Hepatocyte (in vitro differentiated cells): ENCODE measurements at regions not wholly inside any gene's neighbourhood (a gene's known extent, or its start where the extent isn't known, plus 50 kb on each side); places are given as distances from the start of the nearest gene placed in this dataset.
"Not testable (repeated sequence)": the region's sequence is repeated elsewhere in the genome, so short reads cannot be mapped to it uniquely, and the experiment has no call there.

Experiments used
- DNase-seq: peaks from one replicate; pipeline ENCODE4 v3.0.0-alpha.2; 2016; ENCODE audit warnings: low spot score
- H2AFZ ChIP-seq: fragments of 200-600 bp; sonication (generic); 2 replicates; pipeline ENCODE4 v1.6.0; 2016; ENCODE audit warnings: antibody characterized with exemption, mild to moderate bottlenecking
- H3K27ac ChIP-seq: fragments of 200-600 bp; sonication (generic); 2 replicates; pipeline ENCODE4 v1.5.1; 2016; ENCODE audit warnings: mild to moderate bottlenecking
- H3K27me3 ChIP-seq: fragments of 200-600 bp; sonication (generic); 2 replicates; pipeline ENCODE4 v1.6.1; 2016
- H3K36me3 ChIP-seq: fragments of 200-600 bp; sonication (generic); replicated peaks from 2 replicates; pipeline ENCODE4 v1.5.1; 2016; ENCODE audit warnings: low read depth; ENCODE audit not compliant: insufficient read depth
- H3K4me1 ChIP-seq: fragments of 200-600 bp; sonication (generic); 2 replicates; pipeline ENCODE4 v1.5.1; 2016; ENCODE audit warnings: mild to moderate bottlenecking, moderate library complexity; ENCODE audit not compliant: insufficient read depth
- H3K4me2 ChIP-seq: fragments of 200-600 bp; sonication (generic); 2 replicates; pipeline ENCODE4 v1.6.0; 2016
- H3K4me3 ChIP-seq: fragments of 200-600 bp; sonication (generic); 2 replicates; pipeline ENCODE4 v1.5.1; 2016; ENCODE audit warnings: mild to moderate bottlenecking
- H3K79me2 ChIP-seq: fragments of 200-600 bp; sonication (generic); 2 replicates; pipeline ENCODE4 v1.6.0; 2017; ENCODE audit warnings: mild to moderate bottlenecking
- H3K9me2 ChIP-seq: fragments of 200-600 bp; sonication (generic); replicated peaks from 2 replicates; pipeline ENCODE4 v1.6.0; 2017; ENCODE audit warnings: mild to moderate bottlenecking; ENCODE audit not compliant: insufficient read depth
- H3K9me3 ChIP-seq: fragments of 200-600 bp; sonication (generic); 2 replicates; pipeline ENCODE4 v1.5.1; 2016; ENCODE audit warnings: low read depth, mild to moderate bottlenecking
- H4K20me1 ChIP-seq: fragments of 200-600 bp; sonication (generic); 2 replicates; pipeline ENCODE4 v1.6.0; 2016; ENCODE audit warnings: mild to moderate bottlenecking; ENCODE audit not compliant: insufficient read depth, poor library complexity, severe bottlenecking
- CTCF ChIP-seq: fragments of 200-600 bp; sonication (generic); IDR thresholded peaks from 2 replicates; pipeline ENCODE4 v1.5.1; 2016; ENCODE audit warnings: antibody characterized with exemption, mild to moderate bottlenecking; ENCODE audit not compliant: poor library complexity
- EZH2 ChIP-seq: fragments of 200-600 bp; sonication (generic); IDR thresholded peaks from 2 replicates; pipeline ENCODE4 v1.6.1; 2016; ENCODE audit warnings: antibody characterized with exemption, mild to moderate bottlenecking, borderline replicate concordance
- EZH2phosphoT487 ChIP-seq: fragments of 200-600 bp; sonication (generic); IDR thresholded peaks from one replicate; pipeline ENCODE4 v1.6.1; 2018; ENCODE audit warnings: antibody characterized with exemption, mild to moderate bottlenecking, low read depth, moderate library complexity; ENCODE audit not compliant: unreplicated experiment, severe bottlenecking
- WGBS: methylation state at CpG from one replicate; pipeline ENCODE4 v1.1.6; 2016; ENCODE audit warnings: low lambda C conversion rate; ENCODE audit errors: missing lambda C conversion rate; 5-methylcytosine and 5-hydroxymethylcytosine counted together

DNA sequence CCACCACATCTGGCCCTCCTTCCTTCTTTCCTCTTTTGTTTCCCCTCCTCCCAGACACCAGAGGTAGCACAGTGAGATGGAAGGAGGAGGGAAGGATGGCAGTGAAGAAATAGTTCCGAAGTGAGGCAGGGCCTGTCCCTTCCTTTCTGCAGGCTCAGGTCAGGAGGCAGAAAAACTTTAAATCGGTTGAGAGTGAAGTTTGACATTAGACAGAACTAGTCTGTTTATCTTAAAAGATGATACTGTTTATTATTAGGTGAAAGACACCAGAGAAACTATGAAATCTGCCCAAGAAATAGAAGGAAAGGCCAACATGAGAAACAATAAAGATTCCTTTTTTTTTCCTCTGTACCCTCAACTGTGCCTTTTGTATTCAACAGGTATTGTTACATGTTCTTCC lies 670.3 kb downstream of the UTRN start:
- no peak overlapping the region for H3K27ac ChIP-seq
- no peak for DNase-seq
- no peaks in the 10 kb centered on the region for H3K9me3 ChIP-seq
- H3K4me3 ChIP-seq: no peak overlapping the region
- H4K20me1 ChIP-seq: no peaks in the 10 kb centered on the region
- H3K36me3 ChIP-seq: no peaks in the 10 kb centered on the region
- WGBS: 17% methylated on average over 2 of the region's 2 CpGs
- H3K79me2 ChIP-seq: no peaks in the 10 kb centered on the region
- no peaks in the 10 kb centered on the region for H3K9me2 ChIP-seq
- no peaks in the 10 kb centered on the region for H3K4me1 ChIP-seq
- H3K27me3 ChIP-seq: no peaks in the 10 kb centered on the region
- H3K4me2 ChIP-seq: no peak overlapping the region
- no peak overlapping the region for H2AFZ ChIP-seq
- no peak for TF ChIP-seq CTCF
- TF ChIP-seq EZH2phosphoT487: no peak
- TF ChIP-seq EZH2: no peak

- no peak for DNase-seq
- WGBS: 61% methylated on average over 3 of the region's 3 CpGs
These were observed 670.7 kb downstream of the UTRN start for GRCh38 chr6:144955859-144956258.

DNA sequence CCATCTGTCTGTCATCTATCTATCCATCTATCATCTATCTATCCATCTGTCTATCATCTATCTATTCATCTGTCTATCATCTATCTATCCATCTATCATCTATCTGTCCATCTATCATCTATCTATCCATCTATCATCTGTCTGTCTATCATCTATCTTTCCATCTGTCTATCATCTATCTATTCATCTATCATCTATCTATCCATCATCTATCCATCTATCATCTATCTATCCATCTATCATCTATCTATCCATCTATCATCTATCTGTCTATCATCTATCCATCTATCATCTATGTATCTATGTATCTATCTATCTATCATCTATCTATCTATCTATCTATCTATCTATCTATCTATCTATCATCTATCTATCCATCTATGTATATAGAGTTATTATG lies 671.6 kb downstream of the UTRN start:
- H3K27me3 ChIP-seq, H3K4me2 ChIP-seq: not testable (repeated sequence)

More at GRCh38 chr6:144955859-144956258, 670.7 kb downstream of the UTRN start:
- Histone ChIP-seq H3K4me2 (no peak overlapping the region), H2AFZ (no peak overlapping the region), H3K4me3 (no peak overlapping the region), H3K36me3 (no peaks in the 10 kb centered on the region), H3K27me3 (no peaks in the 10 kb centered on the region), H3K4me1 (no peaks in the 10 kb centered on the region), H3K79me2 (no peaks in the 10 kb centered on the region), H4K20me1 (no peaks in the 10 kb centered on the region), H3K27ac (no peak overlapping the region), H3K9me3 (no peaks in the 10 kb centered on the region), H3K9me2 (no peaks in the 10 kb centered on the region)
- TF ChIP-seq EZH2phosphoT487: no peak
- TF ChIP-seq EZH2: no peak
- TF ChIP-seq CTCF: no peak

DNA sequence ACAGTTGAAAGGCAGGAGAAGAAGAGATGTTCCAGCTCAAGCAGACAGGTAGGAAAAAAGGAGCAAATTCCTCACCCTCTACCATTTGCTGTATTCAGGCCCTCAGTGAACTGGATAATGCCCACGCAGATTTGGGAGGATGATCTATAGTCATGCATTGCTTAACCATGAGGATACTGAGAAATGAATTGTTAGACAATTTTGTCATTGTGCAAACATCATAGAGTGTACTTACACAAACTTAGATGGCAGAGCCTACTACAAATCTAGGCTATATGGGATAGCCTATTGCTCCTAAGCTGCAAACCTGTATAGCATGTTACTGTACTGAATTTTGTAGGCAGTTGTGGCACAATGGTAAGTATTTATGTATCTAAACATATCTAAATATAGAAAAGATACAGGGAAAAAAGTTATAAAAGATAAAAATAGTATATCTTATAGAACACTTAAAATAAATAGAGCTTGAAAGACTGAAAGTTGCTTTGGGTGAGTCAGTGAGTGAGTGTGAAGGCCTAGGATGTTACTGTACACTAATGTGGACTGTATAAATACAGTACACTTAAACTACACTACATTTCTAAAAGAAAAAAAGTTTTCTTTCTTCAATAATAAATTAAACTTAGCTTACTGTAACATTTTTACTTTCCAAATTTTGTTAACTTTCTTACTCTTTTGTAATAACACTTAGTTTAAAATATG lies 672.3 kb downstream of the UTRN start:
- no peaks in the 10 kb centered on the region for H3K4me1 ChIP-seq
- no peaks in the 10 kb centered on the region for H3K9me3 ChIP-seq
- TF ChIP-seq EZH2 (no peak), CTCF (no peak), EZH2phosphoT487 (no peak)
- no peaks in the 10 kb centered on the region for H3K9me2 ChIP-seq
- no peaks in the 10 kb centered on the region for H3K79me2 ChIP-seq
- H2AFZ ChIP-seq: no peak overlapping the region
- no peak overlapping the region for H3K4me2 ChIP-seq
- no peak for DNase-seq
- no peaks in the 10 kb centered on the region for H3K36me3 ChIP-seq
- H4K20me1 ChIP-seq: no peaks in the 10 kb centered on the region
- H3K27ac ChIP-seq: no peak overlapping the region
- no peak overlapping the region for H3K4me3 ChIP-seq
- no peaks in the 10 kb centered on the region for H3K27me3 ChIP-seq
- WGBS: 93% methylated on average over 1 of the region's 1 CpG

More for the DNA sequence above, 671.6 kb downstream of the UTRN start:
- not testable (repeated sequence) for DNase-seq, H3K27ac ChIP-seq, H3K79me2 ChIP-seq, H3K36me3 ChIP-seq, H3K4me3 ChIP-seq, H3K4me1 ChIP-seq, H4K20me1 ChIP-seq, H3K9me3 ChIP-seq, H2AFZ ChIP-seq, H3K9me2 ChIP-seq
